IMR-90 (cell line): ENCODE measurements at regions not wholly inside any gene's neighbourhood (a gene's known extent, or its start where the extent isn't known, plus 50 kb on each side); places are given as distances from the start of the nearest gene placed in this dataset.
A peak's percentile ranks its signal among the peaks of the same experiment; 100 is the strongest.

Experiments
- ATAC-seq: fragments of 200-7000 bp; cut with Tn5 transposase; 2 replicates; pipeline ENCODE4 v1.9.1; 2020; ENCODE audit warnings: low read depth, mild to moderate bottlenecking, moderate library complexity
- BruUV-seq: library from RNA; stranded (reverse); fragments of 400-500 nt; replicated peaks from 2 replicates; lab custom pipeline; 2021; lab: Mats Ljungman, UMichigan
- CTCF ChIA-PET: fragments of 300-600 bp; formaldehyde crosslinking; extraction: SDS; loops from one replicate; lab custom pipeline; 2021; ENCODE audit warnings: antibody characterized with exemption; lab: Yijun Ruan, JAX
- POLR2A ChIA-PET: fragments of 300-600 bp; sonication (Branson Sonifier 250); formaldehyde crosslinking; loops from one replicate; lab custom pipeline; 2022; ENCODE audit warnings: antibody characterized with exemption; ENCODE audit not compliant: unreplicated experiment; lab: Charles Lee
- DNase-seq: peaks from one replicate; pipeline ENCODE4 v3.0.0; 2013
- H2AFZ ChIP-seq: replicated peaks from 2 replicates; pipeline ENCODE3; 2013; ENCODE audit warnings: low read length, mild to moderate bottlenecking; ENCODE audit not compliant: poor library complexity
- H2AK5ac ChIP-seq: 2 replicates; pipeline ENCODE4 v1.6.1; 2013; ENCODE audit warnings: low read depth, low read length, inconsistent platforms
- H2AK9ac ChIP-seq: replicated peaks from 2 replicates; pipeline ENCODE3; 2013; ENCODE audit warnings: mild to moderate bottlenecking, low read depth, low read length, moderate library complexity; ENCODE audit not compliant: poor library complexity
- H2BK120ac ChIP-seq: 2 replicates; pipeline ENCODE4 v1.6.1; 2013; ENCODE audit warnings: low read depth, low read length, inconsistent platforms
- H2BK15ac ChIP-seq: 3 replicates; pipeline ENCODE4 v1.6.1; 2013; ENCODE audit warnings: low read depth, low read length, inconsistent platforms
- H2BK20ac ChIP-seq: 2 replicates; pipeline ENCODE4 v1.6.1; 2013; ENCODE audit warnings: low read depth, mild to moderate bottlenecking, inconsistent platforms, low read length, moderate library complexity
- H2BK5ac ChIP-seq: 2 replicates; pipeline ENCODE4 v1.6.1; 2013; ENCODE audit warnings: mild to moderate bottlenecking, low read depth, low read length, inconsistent platforms; ENCODE audit not compliant: poor library complexity, severe bottlenecking
- H3K14ac ChIP-seq: replicated peaks from 2 replicates; pipeline ENCODE4 v1.6.1; 2013; ENCODE audit warnings: low read depth, low read length, inconsistent platforms
- H3K18ac ChIP-seq: 2 replicates; pipeline ENCODE4 v1.6.1; 2013; ENCODE audit warnings: low read depth, low read length, control low read depth
- H3K23ac ChIP-seq: 2 replicates; pipeline ENCODE4 v1.6.1; 2013; ENCODE audit warnings: low read depth, low read length, inconsistent platforms
- H3K27ac ChIP-seq: 2 replicates; pipeline ENCODE4 v1.5.1; 2013; ENCODE audit warnings: mild to moderate bottlenecking, control low read depth, low read length; ENCODE audit not compliant: insufficient read depth
- H3K27me3 ChIP-seq: 2 replicates; pipeline ENCODE4 v1.6.1; 2013; ENCODE audit warnings: low read length; ENCODE audit not compliant: control insufficient read depth, insufficient read depth
- H3K36me3 ChIP-seq: 2 replicates; pipeline ENCODE4 v1.6.1; 2013; ENCODE audit warnings: low read length, mixed read lengths; ENCODE audit not compliant: control insufficient read depth, insufficient read depth
- H3K4ac ChIP-seq: 2 replicates; pipeline ENCODE4 v1.6.1; 2013; ENCODE audit warnings: low read depth, low read length, inconsistent platforms
- H3K4me1 ChIP-seq: 2 replicates; pipeline ENCODE4 v1.6.1; 2013; ENCODE audit warnings: low read length, mixed read lengths; ENCODE audit not compliant: control insufficient read depth, insufficient read depth
- H3K4me2 ChIP-seq: 2 replicates; pipeline ENCODE4 v1.6.1; 2013; ENCODE audit warnings: low read depth, mild to moderate bottlenecking, control low read depth, low read length, moderate library complexity
- H3K4me3 ChIP-seq: 2 replicates; pipeline ENCODE4 v1.5.1; 2013; ENCODE audit warnings: low read depth, mild to moderate bottlenecking, control low read depth, low read length, moderate library complexity; ENCODE audit not compliant: insufficient read depth
- H3K56ac ChIP-seq: 2 replicates; pipeline ENCODE4 v1.6.1; 2013; ENCODE audit warnings: low read length, inconsistent platforms; ENCODE audit not compliant: insufficient read depth; ENCODE audit errors: extremely low read depth
- H3K79me1 ChIP-seq, 2 experiments: 2 replicates each; pipeline ENCODE4 v1.6.1; 2013; ENCODE audit warnings: low read length in 2 of 2, inconsistent platforms in 1 of 2, low read depth in 1 of 2
- H3K9ac ChIP-seq: 2 replicates; pipeline ENCODE4 v1.6.1; 2013; ENCODE audit warnings: low read depth, low read length, control low read depth
- H3K9me1 ChIP-seq: 2 replicates; pipeline ENCODE4 v1.6.1; 2013; ENCODE audit warnings: low read length, inconsistent platforms; ENCODE audit not compliant: insufficient read depth
- H3K9me3 ChIP-seq: 2 replicates; pipeline ENCODE4 v1.6.1; 2013; ENCODE audit warnings: low read length; ENCODE audit not compliant: control insufficient read depth, insufficient read depth
- H4K20me1 ChIP-seq: 2 replicates; pipeline ENCODE4 v1.6.1; 2013; ENCODE audit warnings: low read length, inconsistent platforms; ENCODE audit not compliant: insufficient read depth
- H4K5ac ChIP-seq: 2 replicates; pipeline ENCODE4 v1.6.1; 2013; ENCODE audit warnings: mild to moderate bottlenecking, low read depth, low read length, control low read depth
- H4K8ac ChIP-seq, 2 experiments: 2 replicates each; pipeline ENCODE4 v1.6.1; 2013; ENCODE audit warnings: low read depth in 2 of 2, low read length in 2 of 2, control low read depth in 1 of 2, inconsistent platforms in 1 of 2
- H4K91ac ChIP-seq: 2 replicates; pipeline ENCODE4 v1.6.1; 2013; ENCODE audit warnings: low read depth, low read length, inconsistent platforms; ENCODE audit not compliant: insufficient read depth
- BHLHE40 ChIP-seq: fragments of 150-350 bp; IDR thresholded peaks from 2 replicates; pipeline ENCODE4 v1.6.1; 2016; ENCODE audit warnings: mild to moderate bottlenecking, low read depth, low read length
- CEBPB ChIP-seq: IDR thresholded peaks from 2 replicates; pipeline ENCODE4 v1.6.1; 2012; ENCODE audit warnings: low read depth, low read length, improper control_type of control experiment
- CHD1 ChIP-seq: IDR thresholded peaks from 2 replicates; pipeline ENCODE4 v1.6.1; 2012; ENCODE audit warnings: low read depth, low read length, improper control_type of control experiment
- CTCF ChIP-seq: conservative IDR thresholded peaks from 2 replicates; pipeline ENCODE4 v1.5.1; 2012; ENCODE audit warnings: mild to moderate bottlenecking, low read depth, low read length, improper control_type of control experiment
- FOS ChIP-seq: fragments of 150-350 bp; IDR thresholded peaks from 2 replicates; pipeline ENCODE4 v1.6.1; 2016; ENCODE audit warnings: low read depth, low read length
- MAZ ChIP-seq: IDR thresholded peaks from 2 replicates; pipeline ENCODE4 v1.6.1; 2012; ENCODE audit warnings: low read depth, mild to moderate bottlenecking, low read length, improper control_type of control experiment, moderate library complexity, borderline replicate concordance
- MXI1 ChIP-seq: IDR thresholded peaks from 2 replicates; pipeline ENCODE4 v1.6.1; 2012; ENCODE audit warnings: low read depth, mild to moderate bottlenecking, low read length, moderate library complexity, borderline replicate concordance
- NFE2L2 ChIP-seq: fragments of 150-350 bp; IDR thresholded peaks from 2 replicates; pipeline ENCODE4 v1.6.1; 2016; ENCODE audit warnings: low read depth, mild to moderate bottlenecking, low read length
- POLR2A ChIP-seq: IDR thresholded peaks from 2 replicates; pipeline ENCODE4 v1.6.1; 2012; ENCODE audit warnings: mild to moderate bottlenecking, low read depth, low read length
- RAD21 ChIP-seq: IDR thresholded peaks from 2 replicates; pipeline ENCODE4 v1.6.1; 2012; ENCODE audit warnings: low read length, improper control_type of control experiment
- RCOR1 ChIP-seq: IDR thresholded peaks from 2 replicates; pipeline ENCODE4 v1.6.1; 2012; ENCODE audit warnings: mild to moderate bottlenecking, low read length, improper control_type of control experiment; ENCODE audit not compliant: insufficient replicate concordance
- RFX5 ChIP-seq: IDR thresholded peaks from 2 replicates; pipeline ENCODE4 v1.8.0; 2012; ENCODE audit warnings: low read depth, mild to moderate bottlenecking, low read length, moderate library complexity
- SMC3 ChIP-seq: fragments of 150-350 bp; IDR thresholded peaks from 2 replicates; pipeline ENCODE4 v1.6.1; 2016; ENCODE audit warnings: low read depth, mild to moderate bottlenecking, antibody characterized with exemption, low read length, moderate library complexity
- WGBS, 2 experiments: methylation state at CpG; one replicate each; pipeline versions ENCODE4 v1.1.5 to v1.1.7; 2013; ENCODE audit warnings: missing lambda C conversion rate in 2 of 2; ENCODE audit not compliant: insufficient read length in 1 of 2; ENCODE audit errors: extremely low coverage in 2 of 2; 5-methylcytosine and 5-hydroxymethylcytosine counted together
- dilution Hi-C: fragments of 300-500 bp; cut with HindIII; formaldehyde crosslinking; loops from one replicate; pipeline ENCODE4 v1.14.3; 2018; ENCODE audit warnings: low sequenced_read_pairs; ENCODE audit not compliant: unreplicated experiment
- in situ Hi-C: fragments of 300-500 bp; cut with MboI; formaldehyde crosslinking; loops from 3 replicates; pipeline ENCODE4 v1.14.3; 2019; ENCODE audit warnings: low sequenced_read_pairs, inconsistent platforms, mixed read lengths
- intact Hi-C: fragments of 100-400 bp; cut with micrococcal nuclease; formaldehyde crosslinking; loops from 2 replicates; pipeline ENCODE4 v1.10.0; 2022
- TF ChIP-seq, protein P1 (sequence below): fragments of 150-350 bp; IDR thresholded peaks from 2 replicates; pipeline ENCODE4 v1.6.1; 2017; ENCODE audit warnings: mild to moderate bottlenecking, antibody characterized with exemption, low read length, low read depth

DNA sequence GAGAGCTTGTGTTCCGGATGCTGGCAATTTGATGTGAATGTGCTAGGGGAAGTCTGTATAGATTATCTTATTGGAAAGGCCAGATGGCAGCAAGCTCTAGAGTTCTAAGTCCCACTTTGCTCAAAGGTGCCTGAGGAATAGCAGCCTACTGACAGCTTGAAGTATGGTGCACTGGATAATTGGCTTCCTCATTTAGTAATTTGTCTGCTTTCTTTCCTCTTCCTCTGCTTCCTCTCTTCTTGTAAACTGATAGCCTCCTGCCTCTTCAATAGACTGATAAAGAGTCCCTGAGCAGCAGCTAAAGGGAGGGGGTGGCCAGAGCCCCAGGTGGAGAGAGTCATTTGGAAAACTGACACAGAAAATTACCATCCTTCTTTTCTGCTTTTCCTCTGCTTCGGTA is 177.3 kb downstream of the FGF1 start:
- Histone ChIP-seq H2AK5ac (no peak overlapping the region), H3K4me2 (no peak overlapping the region), H2AK9ac (no peak overlapping the region), H2BK20ac (no peak overlapping the region), H4K5ac (no peak overlapping the region), H3K27me3 (no peaks in the 10 kb centered on the region), H3K36me3 (no peaks in the 10 kb centered on the region), H3K14ac (no peak overlapping the region), H3K9ac (no peak overlapping the region), H2BK120ac (no peak overlapping the region), H3K79me1 (no peaks in the 10 kb centered on the region), H4K8ac (no peak overlapping the region; a peak in 1 of 4 replicates), H3K56ac (no peak overlapping the region), H3K18ac (no peak overlapping the region), H3K9me1 (peaks cover 10% of the 10 kb centered on the region), H3K4me3 (no peak overlapping the region), H4K20me1 (no peaks in the 10 kb centered on the region), H3K27ac (no peak overlapping the region), H2BK5ac (no peak overlapping the region), H3K23ac (peak overlapping the region; percentile 60; the same call in 1 of the 2 replicates), H3K4ac (no peak overlapping the region), H2BK15ac (no peak overlapping the region), H3K4me1 (peaks cover 11% of the 10 kb centered on the region), H4K91ac (no peak overlapping the region), H2AFZ (no peak overlapping the region), H3K9me3 (no peaks in the 10 kb centered on the region)
- dilution Hi-C loops (no loop called here), in situ Hi-C loops (no loop called here), intact Hi-C loops (no loop called here)
- no CpG with 5 or more reads among the region's 2 CpGs for WGBS, 2 experiments
- ChIA-PET POLR2A (no interaction called here), CTCF (no interaction called here)
- ATAC-seq (no peak), DNase-seq (no peak)
- no TSS peak for BruUV-seq
- TF ChIP-seq MAZ = no peak
- no peak for TF ChIP-seq RAD21
- no peak for TF ChIP-seq CTCF
- TF ChIP-seq MXI1 = no peak
- TF ChIP-seq POLR2A = no peak
- TF ChIP-seq NFE2L2 = no peak
- TF ChIP-seq RFX5 = no peak
- TF ChIP-seq SMC3 = no peak
- no peak for TF ChIP-seq RCOR1
- TF ChIP-seq BHLHE40 = no peak
- TF ChIP-seq FOS = no peak
- no peak for TF ChIP-seq CEBPB
- TF ChIP-seq, protein P1, sequence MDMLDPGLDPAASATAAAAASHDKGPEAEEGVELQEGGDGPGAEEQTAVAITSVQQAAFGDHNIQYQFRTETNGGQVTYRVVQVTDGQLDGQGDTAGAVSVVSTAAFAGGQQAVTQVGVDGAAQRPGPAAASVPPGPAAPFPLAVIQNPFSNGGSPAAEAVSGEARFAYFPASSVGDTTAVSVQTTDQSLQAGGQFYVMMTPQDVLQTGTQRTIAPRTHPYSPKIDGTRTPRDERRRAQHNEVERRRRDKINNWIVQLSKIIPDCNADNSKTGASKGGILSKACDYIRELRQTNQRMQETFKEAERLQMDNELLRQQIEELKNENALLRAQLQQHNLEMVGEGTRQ = no peak
- no peak for TF ChIP-seq CHD1
